ENCODE measurements at regions not wholly inside any gene's neighbourhood (a gene's known extent, or its start where the extent isn't known, plus 50 kb on each side); places are given as distances from the start of the nearest gene placed in this dataset.

DNA sequence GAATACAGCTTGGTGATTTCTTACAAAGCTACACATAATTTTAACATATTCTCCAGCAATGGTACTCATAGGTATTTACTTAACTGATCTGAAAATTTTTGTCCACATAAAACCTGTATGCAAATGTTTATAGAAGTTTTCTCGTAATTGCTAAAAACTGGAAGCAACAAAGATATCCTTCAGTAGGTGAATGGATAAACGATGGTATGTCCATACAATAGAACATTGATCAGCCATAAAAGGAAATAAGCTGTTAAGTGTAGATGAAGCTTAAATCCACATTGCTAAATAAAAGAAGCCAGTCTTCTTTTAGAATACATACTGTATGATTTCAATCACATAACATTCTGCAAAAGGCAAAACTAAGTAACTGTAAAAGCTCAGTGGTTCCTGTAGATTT is 224.8 kb upstream of the DPYD start:
- Histone ChIP-seq H3F3A (ENCODE audit: control insufficient read depth, insufficient read depth) (no peaks in the 10 kb centered on the region), H3K4me2 (ENCODE audit: low read length) (no peak overlapping the region), H3K79me2 (ENCODE audit: control insufficient read depth, low read length) (no peaks in the 10 kb centered on the region), H3K9me3 (ENCODE audit: control insufficient read depth, insufficient read depth, low read length) (no peaks in the 10 kb centered on the region), H3K9me2 (replicated peaks; ENCODE audit: control insufficient read depth, low read length) (no peaks in the 10 kb centered on the region), H3K27me3 (ENCODE audit: control insufficient read depth, low read length) (no peaks in the 10 kb centered on the region), H3K4me3 (ENCODE audit: low read length) (no peak overlapping the region), H3K27ac (ENCODE audit: low read depth, low read length) (no peak overlapping the region), H3K36me3 (ENCODE audit: control insufficient read depth, low read length) (no peaks in the 10 kb centered on the region), H4K20me1 (ENCODE audit: control insufficient read depth, insufficient read depth, low read depth, low read length) (no peaks in the 10 kb centered on the region), H3K4me1 (ENCODE audit: control insufficient read depth, low read length) (no peaks in the 10 kb centered on the region)
- no peak for TF ChIP-seq EZH2phosphoT487 (IDR thresholded peaks at IDR 0.05; ENCODE audit: borderline replicate concordance, low read length)
- TF ChIP-seq, protein P1, sequence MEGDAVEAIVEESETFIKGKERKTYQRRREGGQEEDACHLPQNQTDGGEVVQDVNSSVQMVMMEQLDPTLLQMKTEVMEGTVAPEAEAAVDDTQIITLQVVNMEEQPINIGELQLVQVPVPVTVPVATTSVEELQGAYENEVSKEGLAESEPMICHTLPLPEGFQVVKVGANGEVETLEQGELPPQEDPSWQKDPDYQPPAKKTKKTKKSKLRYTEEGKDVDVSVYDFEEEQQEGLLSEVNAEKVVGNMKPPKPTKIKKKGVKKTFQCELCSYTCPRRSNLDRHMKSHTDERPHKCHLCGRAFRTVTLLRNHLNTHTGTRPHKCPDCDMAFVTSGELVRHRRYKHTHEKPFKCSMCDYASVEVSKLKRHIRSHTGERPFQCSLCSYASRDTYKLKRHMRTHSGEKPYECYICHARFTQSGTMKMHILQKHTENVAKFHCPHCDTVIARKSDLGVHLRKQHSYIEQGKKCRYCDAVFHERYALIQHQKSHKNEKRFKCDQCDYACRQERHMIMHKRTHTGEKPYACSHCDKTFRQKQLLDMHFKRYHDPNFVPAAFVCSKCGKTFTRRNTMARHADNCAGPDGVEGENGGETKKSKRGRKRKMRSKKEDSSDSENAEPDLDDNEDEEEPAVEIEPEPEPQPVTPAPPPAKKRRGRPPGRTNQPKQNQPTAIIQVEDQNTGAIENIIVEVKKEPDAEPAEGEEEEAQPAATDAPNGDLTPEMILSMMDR (IDR thresholded peaks at IDR 0.05; ENCODE audit: low read depth, low read length, poor library complexity, severe bottlenecking): no peak

DNA sequence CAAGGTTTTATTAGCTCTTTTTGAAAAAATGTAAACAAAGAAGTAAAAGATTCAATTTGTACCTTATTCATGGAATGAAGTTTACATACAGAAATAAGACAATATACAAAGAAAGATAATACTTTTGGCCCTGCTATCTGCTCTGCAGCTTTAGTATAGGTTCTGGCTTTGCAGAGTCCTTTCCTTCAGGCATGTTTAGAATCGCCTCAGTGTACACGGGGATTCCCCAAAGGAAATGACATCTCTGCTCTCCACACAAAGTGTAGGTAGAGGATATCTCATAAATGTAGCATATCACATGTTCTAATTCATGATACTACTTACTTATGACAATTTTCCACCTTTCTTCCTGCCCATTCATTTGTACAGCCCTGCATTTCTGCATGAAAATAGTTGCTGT is 222.6 kb upstream of the DPYD start:
- H3K4me1 ChIP-seq (ENCODE audit: control insufficient read depth, low read length): no peaks in the 10 kb centered on the region
- H3K36me3 ChIP-seq (ENCODE audit: control insufficient read depth, low read length): no peaks in the 10 kb centered on the region
- TF ChIP-seq, protein P1 (IDR thresholded peaks at IDR 0.05; ENCODE audit: low read depth, low read length, poor library complexity, severe bottlenecking): no peak
- no peak for TF ChIP-seq EZH2phosphoT487 (IDR thresholded peaks at IDR 0.05; ENCODE audit: borderline replicate concordance, low read length)
- no peak overlapping the region for H3K4me3 ChIP-seq (ENCODE audit: low read length)
- no peaks in the 10 kb centered on the region for H3K79me2 ChIP-seq (ENCODE audit: control insufficient read depth, low read length)
- H3K27me3 ChIP-seq (ENCODE audit: control insufficient read depth, low read length): no peaks in the 10 kb centered on the region
- no peaks in the 10 kb centered on the region for H3K9me3 ChIP-seq (ENCODE audit: control insufficient read depth, insufficient read depth, low read length)
- H3K4me2 ChIP-seq (ENCODE audit: low read length): no peak overlapping the region
- H3K9me2 ChIP-seq (replicated peaks; ENCODE audit: control insufficient read depth, low read length): no peaks in the 10 kb centered on the region
- H4K20me1 ChIP-seq (ENCODE audit: control insufficient read depth, insufficient read depth, low read depth, low read length): no peaks in the 10 kb centered on the region
- H3F3A ChIP-seq (ENCODE audit: control insufficient read depth, insufficient read depth): no peaks in the 10 kb centered on the region
- H3K27ac ChIP-seq (ENCODE audit: low read depth, low read length): no peak overlapping the region

DNA sequence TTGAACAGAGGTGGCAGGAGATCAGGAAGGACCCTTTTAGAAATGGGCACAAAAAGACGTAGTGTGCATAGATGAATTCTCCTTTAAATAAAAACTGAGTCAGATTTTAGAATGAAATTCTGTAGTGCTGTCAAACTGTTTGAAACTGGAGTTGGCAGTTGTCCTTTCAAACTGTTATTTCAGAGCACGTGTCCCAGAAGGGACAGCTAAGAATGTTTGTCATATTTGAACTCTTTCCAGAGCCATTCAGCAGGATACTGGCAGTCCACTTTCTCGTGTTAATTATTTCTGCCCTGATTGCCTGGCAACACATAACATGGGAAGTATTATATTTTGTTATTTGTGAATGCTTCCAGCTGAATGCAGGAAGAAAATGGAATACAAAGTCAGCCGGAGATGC is 212.3 kb upstream of the DPYD start:
- H3K4me3 ChIP-seq (ENCODE audit: low read length): no peak overlapping the region
- no peaks in the 10 kb centered on the region for H3F3A ChIP-seq (ENCODE audit: control insufficient read depth, insufficient read depth)
- no peaks in the 10 kb centered on the region for H3K9me3 ChIP-seq (ENCODE audit: control insufficient read depth, insufficient read depth, low read length)
- H3K4me2 ChIP-seq (ENCODE audit: low read length): no peak overlapping the region
- no peaks in the 10 kb centered on the region for H3K4me1 ChIP-seq (ENCODE audit: control insufficient read depth, low read length)
- no peaks in the 10 kb centered on the region; the same call in 1 of the 2 replicates for H3K9me2 ChIP-seq (replicated peaks; ENCODE audit: control insufficient read depth, low read length)
- H4K20me1 ChIP-seq (ENCODE audit: control insufficient read depth, insufficient read depth, low read depth, low read length): no peaks in the 10 kb centered on the region
- H3K27me3 ChIP-seq (ENCODE audit: control insufficient read depth, low read length): no peaks in the 10 kb centered on the region
- no peaks in the 10 kb centered on the region for H3K79me2 ChIP-seq (ENCODE audit: control insufficient read depth, low read length)
- no peak for TF ChIP-seq EZH2phosphoT487 (IDR thresholded peaks at IDR 0.05; ENCODE audit: borderline replicate concordance, low read length)
- TF ChIP-seq, protein P1 (IDR thresholded peaks at IDR 0.05; ENCODE audit: low read depth, low read length, poor library complexity, severe bottlenecking): no peak
- H3K36me3 ChIP-seq (ENCODE audit: control insufficient read depth, low read length): no peaks in the 10 kb centered on the region
- H3K27ac ChIP-seq (ENCODE audit: low read depth, low read length): no peak overlapping the region

DNA sequence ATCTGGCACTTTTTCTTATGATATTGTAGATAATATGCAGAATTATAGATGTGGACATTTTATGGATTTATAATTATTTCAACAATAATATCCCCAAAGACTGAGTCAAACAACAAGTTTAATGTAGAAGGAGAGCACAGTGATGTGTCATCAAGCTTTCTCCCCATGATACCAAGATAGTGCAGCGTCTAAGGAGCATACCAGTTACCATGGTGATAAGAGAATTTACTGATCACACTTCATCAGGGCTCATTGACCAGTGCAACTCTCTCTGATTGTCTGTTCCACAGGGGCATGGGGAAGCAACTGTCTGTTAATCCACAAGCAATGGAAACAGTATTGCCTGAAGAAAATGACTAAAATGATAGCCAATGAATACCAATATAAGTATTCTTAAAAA is 209.6 kb upstream of the DPYD start:
- Histone ChIP-seq H3K27me3 (ENCODE audit: control insufficient read depth, low read length) (no peaks in the 10 kb centered on the region), H3K4me1 (ENCODE audit: control insufficient read depth, low read length) (no peaks in the 10 kb centered on the region), H3K4me2 (ENCODE audit: low read length) (no peak overlapping the region), H4K20me1 (ENCODE audit: control insufficient read depth, insufficient read depth, low read depth, low read length) (no peaks in the 10 kb centered on the region), H3K4me3 (ENCODE audit: low read length) (no peak overlapping the region), H3K9me2 (replicated peaks; ENCODE audit: control insufficient read depth, low read length) (no peaks in the 10 kb centered on the region; the same call in 1 of the 2 replicates), H3F3A (ENCODE audit: control insufficient read depth, insufficient read depth) (no peaks in the 10 kb centered on the region), H3K36me3 (ENCODE audit: control insufficient read depth, low read length) (no peaks in the 10 kb centered on the region), H3K9me3 (ENCODE audit: control insufficient read depth, insufficient read depth, low read length) (no peaks in the 10 kb centered on the region), H3K27ac (ENCODE audit: low read depth, low read length) (no peak overlapping the region), H3K79me2 (ENCODE audit: control insufficient read depth, low read length) (no peaks in the 10 kb centered on the region)
- TF ChIP-seq EZH2phosphoT487 (IDR thresholded peaks at IDR 0.05; ENCODE audit: borderline replicate concordance, low read length): no peak
- TF ChIP-seq, protein P1 (IDR thresholded peaks at IDR 0.05; ENCODE audit: low read depth, low read length, poor library complexity, severe bottlenecking): no peak

Data from DOHH2 (cell line).